ENCODE measurements at regions not wholly inside any gene's neighbourhood (a gene's known extent, or its start where the extent isn't known, plus 50 kb on each side); places are given as distances from the start of the nearest gene placed in this dataset.

DNA sequence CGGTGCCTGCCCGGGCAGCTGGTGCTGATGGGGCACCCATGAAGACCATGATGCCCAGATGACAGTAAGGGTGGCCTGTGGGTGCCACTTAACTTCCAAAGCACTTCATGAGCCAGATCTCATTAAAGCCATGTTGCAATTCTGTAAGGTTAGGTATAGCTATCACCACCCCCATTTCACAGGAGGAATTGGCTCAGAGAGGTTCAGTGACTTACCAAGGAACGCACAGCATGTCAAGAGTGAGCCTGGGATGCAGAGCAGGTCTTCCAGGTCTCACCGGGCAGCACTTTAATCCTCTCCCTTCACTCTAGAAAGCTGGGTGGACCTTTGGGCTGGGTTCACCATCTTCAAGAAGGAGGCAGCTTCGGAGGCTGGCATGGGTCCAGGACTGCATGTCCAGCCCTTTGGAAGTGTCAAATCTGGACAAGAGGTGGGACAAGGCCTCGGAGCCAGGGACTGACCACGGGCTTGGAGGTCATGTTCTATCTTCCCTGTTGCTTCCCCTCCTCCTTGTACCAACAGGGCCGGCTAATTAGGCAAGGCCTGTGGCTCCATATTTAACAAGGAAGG lies 189.8 kb downstream of the URI1 start:
- TF ChIP-seq POLR2AphosphoS5 (IDR thresholded peaks at IDR 0.05) (no peak), EP300 (IDR thresholded peaks at IDR 0.05) (no peak), POLR2A (IDR thresholded peaks at IDR 0.05) (no peak), CTCF (IDR thresholded peaks at IDR 0.05) (no peak)
- Histone ChIP-seq H3K9me3 (no peaks in the 10 kb centered on the region), H3K27me3 (no peaks in the 10 kb centered on the region), H3K27ac (no peak overlapping the region), H3K4me1 (no peaks in the 10 kb centered on the region), H3K4me3 (no peak overlapping the region), H3K36me3 (no peaks in the 10 kb centered on the region)
- no peak for DNase-seq (ENCODE audit: low spot score in 2 of 2)
- 84% methylated on average over 6 of the region's 8 CpGs for WGBS

DNA sequence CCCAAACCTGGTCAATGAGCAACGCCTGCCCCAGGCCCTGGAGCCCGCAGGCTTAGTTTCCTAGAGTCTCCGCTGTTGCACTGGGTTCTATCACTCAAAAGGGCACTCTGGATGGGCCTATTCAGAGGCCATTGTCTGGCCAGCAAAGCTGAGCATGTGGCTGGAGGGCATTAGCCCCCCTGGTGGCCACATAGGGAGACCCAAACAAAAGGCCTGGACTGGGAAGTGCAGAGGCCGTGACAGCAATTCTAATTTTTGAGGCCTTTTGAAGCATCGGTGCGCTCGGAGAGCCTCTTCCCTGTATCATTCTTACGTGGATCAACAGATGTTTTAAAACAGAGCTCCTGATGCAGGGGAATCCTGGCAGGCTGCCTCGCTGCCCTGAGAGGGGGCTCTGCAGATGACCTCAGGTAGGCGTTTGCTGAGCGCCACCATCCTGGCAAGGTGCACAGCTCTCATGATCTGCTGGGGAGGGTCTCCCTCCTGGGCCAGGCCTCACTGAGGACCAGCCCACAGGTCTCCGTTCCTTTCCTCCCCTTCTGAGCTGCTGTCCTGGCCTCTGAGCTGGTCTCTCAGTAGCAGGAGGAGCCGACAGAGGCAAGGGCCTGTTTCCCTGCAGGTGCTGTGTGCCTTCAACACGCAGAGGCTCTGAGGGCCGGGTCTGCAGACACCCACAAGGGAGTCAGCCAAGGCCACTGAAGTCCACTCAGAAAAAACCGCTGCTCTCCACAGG lies 190.5 kb downstream of the URI1 start:
- WGBS: 98% methylated on average over 6 of the region's 16 CpGs
- Histone ChIP-seq H3K36me3 (no peaks in the 10 kb centered on the region), H3K9me3 (no peaks in the 10 kb centered on the region), H3K4me3 (no peak overlapping the region), H3K27me3 (no peaks in the 10 kb centered on the region), H3K4me1 (no peaks in the 10 kb centered on the region), H3K27ac (no peak overlapping the region)
- DNase-seq (ENCODE audit: low spot score in 2 of 2): no peak
- TF ChIP-seq POLR2AphosphoS5 (IDR thresholded peaks at IDR 0.05) (no peak), POLR2A (IDR thresholded peaks at IDR 0.05) (no peak), EP300 (IDR thresholded peaks at IDR 0.05) (no peak), CTCF (IDR thresholded peaks at IDR 0.05) (no peak)

DNA sequence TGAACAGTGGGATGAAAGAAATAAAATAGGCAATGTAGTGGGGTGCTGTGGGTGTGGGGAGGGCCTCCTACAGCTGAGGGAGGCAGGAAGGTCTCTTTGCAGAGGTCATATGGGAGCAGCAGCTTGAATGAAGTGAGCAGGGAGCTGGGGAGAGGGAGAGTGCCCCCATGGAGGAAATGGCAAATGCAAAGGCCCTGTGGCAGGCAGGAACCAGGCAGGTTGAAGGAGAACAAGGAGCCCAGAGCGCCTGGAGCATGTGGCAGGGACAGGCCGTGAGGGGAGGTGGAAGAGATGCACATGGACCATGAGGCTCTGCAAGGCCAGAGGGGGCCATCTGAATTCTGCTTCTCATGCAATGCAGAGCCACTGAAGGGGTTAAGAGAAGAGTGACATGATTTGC lies 191.8 kb downstream of the URI1 start:
- DNase-seq (ENCODE audit: low spot score in 2 of 2): no peak
- no peaks in the 10 kb centered on the region for H3K4me1 ChIP-seq
- H3K27ac ChIP-seq: no peak overlapping the region
- peaks cover 4% of the 10 kb centered on the region for H3K27me3 ChIP-seq
- no peak for TF ChIP-seq POLR2AphosphoS5 (IDR thresholded peaks at IDR 0.05)
- TF ChIP-seq CTCF (IDR thresholded peaks at IDR 0.05): no peak
- no peak for TF ChIP-seq EP300 (IDR thresholded peaks at IDR 0.05)
- TF ChIP-seq POLR2A (IDR thresholded peaks at IDR 0.05): no peak
- WGBS: 88% methylated on average over 2 of the region's 2 CpGs
- no peak overlapping the region for H3K4me3 ChIP-seq
- H3K36me3 ChIP-seq: no peaks in the 10 kb centered on the region
- H3K9me3 ChIP-seq: no peaks in the 10 kb centered on the region

DNA sequence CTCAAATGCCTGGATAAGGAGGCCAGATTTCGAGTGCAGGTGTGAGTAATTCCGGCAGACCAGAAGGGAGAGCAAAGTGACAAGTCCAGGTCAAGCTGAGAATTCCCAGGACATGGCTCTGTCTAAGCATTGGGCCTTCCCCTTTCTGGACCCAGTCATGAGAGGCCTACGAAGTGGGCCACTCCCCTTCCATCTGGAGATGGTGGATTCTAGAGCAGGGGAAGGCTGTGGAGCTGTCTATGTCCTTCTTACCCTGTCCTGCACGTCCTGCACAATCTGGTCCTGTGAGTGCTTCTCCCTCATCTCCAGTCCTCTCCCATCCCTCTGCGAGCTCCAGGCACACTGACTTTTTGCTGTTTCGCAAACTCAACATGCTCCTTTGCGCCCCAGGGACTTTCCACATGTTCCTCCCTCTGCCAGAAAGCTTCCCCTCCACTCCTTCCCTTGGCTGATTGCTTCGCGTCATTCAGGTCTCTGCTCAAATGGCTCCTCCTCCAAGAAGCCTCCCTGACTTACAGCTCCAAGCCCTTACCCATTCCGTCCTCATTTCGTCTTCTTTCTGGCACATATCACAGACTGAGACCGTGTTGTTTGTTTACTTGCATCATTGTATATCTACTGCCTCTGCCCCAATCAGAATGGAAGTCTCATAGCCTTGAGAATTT lies 193.2 kb downstream of the URI1 start:
- no peak overlapping the region for H3K4me3 ChIP-seq
- TF ChIP-seq EP300 (IDR thresholded peaks at IDR 0.05): no peak
- no peak for TF ChIP-seq CTCF (IDR thresholded peaks at IDR 0.05)
- no peak for TF ChIP-seq POLR2AphosphoS5 (IDR thresholded peaks at IDR 0.05)
- no peak for TF ChIP-seq POLR2A (IDR thresholded peaks at IDR 0.05)
- no peak for DNase-seq (ENCODE audit: low spot score in 2 of 2)
- WGBS: 51% methylated on average over 12 of the region's 12 CpGs
- H3K27ac ChIP-seq: no peak overlapping the region
- no peaks in the 10 kb centered on the region for H3K4me1 ChIP-seq
- H3K27me3 ChIP-seq: peaks cover 4% of the 10 kb centered on the region
- H3K36me3 ChIP-seq: no peaks in the 10 kb centered on the region
- H3K9me3 ChIP-seq: no peaks in the 10 kb centered on the region

DNA sequence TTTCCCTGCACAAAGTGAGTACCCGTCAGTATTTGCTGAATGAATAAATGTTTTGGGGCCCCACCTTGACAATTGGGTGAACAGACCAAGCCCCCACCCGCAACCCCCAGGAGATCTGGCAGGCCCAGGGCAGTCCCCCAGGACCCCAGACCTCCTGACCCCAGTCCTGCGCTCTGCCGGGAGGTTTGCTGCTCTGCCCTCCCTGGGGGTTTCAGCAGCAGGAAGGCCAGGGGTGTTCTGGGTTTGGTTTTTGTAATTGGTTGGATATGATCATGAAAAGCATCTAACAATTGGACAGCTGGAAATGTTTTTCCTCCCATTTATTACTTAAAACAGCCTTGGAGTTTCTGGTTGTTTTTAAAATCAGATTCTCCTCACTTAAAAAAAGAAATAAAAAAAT lies 193.8 kb downstream of the URI1 start:
- H3K27me3 ChIP-seq: peaks cover 4% of the 10 kb centered on the region
- no peak overlapping the region for H3K4me3 ChIP-seq
- H3K4me1 ChIP-seq: no peaks in the 10 kb centered on the region
- H3K9me3 ChIP-seq: no peaks in the 10 kb centered on the region
- H3K36me3 ChIP-seq: no peaks in the 10 kb centered on the region
- 77% methylated on average over 4 of the region's 4 CpGs for WGBS
- DNase-seq (ENCODE audit: low spot score in 2 of 2): no peak
- TF ChIP-seq POLR2A (IDR thresholded peaks at IDR 0.05): no peak
- no peak for TF ChIP-seq CTCF (IDR thresholded peaks at IDR 0.05)
- no peak for TF ChIP-seq POLR2AphosphoS5 (IDR thresholded peaks at IDR 0.05)
- TF ChIP-seq EP300 (IDR thresholded peaks at IDR 0.05): no peak
- H3K27ac ChIP-seq: no peak overlapping the region
